ENCODE measurements at regions not wholly inside any gene's neighbourhood (a gene's known extent, or its start where the extent isn't known, plus 50 kb on each side); places are given as distances from the start of the nearest gene placed in this dataset.

- TF ChIP-seq CTCF (IDR thresholded peaks at IDR 0.05) (no peak), EP300 (IDR thresholded peaks at IDR 0.05) (no peak)
Observed at GRCh38 chr2:195513119-195513518, 143.9 kb upstream of the SLC39A10 start.

Measured in stomach (tissue), 4 donors.